Stimulated activated CD4-positive, alpha-beta T cell treated with anti-CD3 and anti-CD28 coated beads, Interleukin-12 subunit alpha, Interleukin-12 subunit beta, amount 100 ng/mL, for 48 hours (primary cell): ENCODE measurements at regions not wholly inside any gene's neighbourhood (a gene's known extent, or its start where the extent isn't known, plus 50 kb on each side); places are given as distances from the start of the nearest gene placed in this dataset.
"Not testable (repeated sequence)": the region's sequence is repeated elsewhere in the genome, so short reads cannot be mapped to it uniquely, and the experiment has no call there.

Experiments used
- DNase-seq, 3 donors: peaks; one replicate each; pipeline ENCODE4 v3.0.0-alpha.2; 2020; ENCODE audit warnings: low read depth in 2 of 3, low spot score in 1 of 3

DNA sequence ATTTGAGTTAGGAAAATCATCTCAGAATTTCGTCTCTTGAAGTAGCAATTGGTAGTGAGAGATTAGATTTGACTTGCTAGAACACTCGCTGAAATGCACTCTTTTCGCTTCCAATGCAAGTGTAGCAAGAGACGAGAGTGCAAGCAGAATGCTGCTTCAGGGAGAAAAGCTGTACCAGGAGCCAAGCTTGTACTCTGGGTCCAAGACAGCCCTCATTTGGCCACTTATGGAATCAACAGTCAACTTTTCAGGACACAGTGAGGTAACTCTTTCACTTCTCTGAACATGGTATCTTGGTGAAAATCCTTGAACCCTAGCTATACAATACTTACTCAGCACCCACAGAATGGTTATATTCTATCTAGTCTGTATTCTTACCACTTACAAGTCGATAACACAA lies 107.6 kb upstream of the TERB2 start:
- DNase-seq, result not testable (repeated sequence)

DNA sequence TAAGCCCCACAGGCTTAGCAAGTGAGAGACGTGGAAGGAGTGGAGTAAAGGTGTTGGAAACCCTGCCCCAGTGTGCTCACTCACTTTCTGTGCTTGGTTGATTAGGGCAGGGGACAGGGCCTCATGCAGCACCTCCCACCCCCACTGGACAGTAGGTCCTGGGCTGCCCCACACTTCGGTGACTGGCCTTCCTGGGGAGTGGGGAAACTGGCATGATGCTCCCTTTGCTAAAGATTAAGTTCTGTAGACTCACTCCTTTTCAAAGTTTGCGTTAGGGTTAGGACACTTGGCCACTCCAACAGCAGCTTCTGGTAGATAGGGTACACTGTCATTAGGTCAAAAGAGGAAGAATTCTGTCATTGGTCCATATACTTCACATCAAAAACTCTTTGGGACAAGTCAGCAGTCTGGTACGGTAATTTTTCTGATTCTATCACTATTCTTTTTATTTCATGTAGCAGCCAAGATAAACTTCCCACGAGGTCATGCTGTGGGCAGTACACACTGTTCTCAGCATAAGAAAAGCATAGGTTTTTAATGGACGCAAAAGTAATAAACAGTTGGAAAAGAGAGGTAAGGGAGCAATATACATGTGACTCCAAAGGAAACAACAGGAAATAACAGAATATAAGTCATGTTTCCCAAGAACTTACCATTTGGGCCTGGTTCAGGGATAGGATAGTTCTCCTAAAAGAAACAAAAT lies 106.6 kb upstream of the TERB2 start:
- not testable (repeated sequence) for DNase-seq

GRCh38 chr15:44853304-44853950 lies 103.1 kb upstream of the TERB2 start:
- peak; percentile 48 to 73 (median 61) for DNase-seq

DNA sequence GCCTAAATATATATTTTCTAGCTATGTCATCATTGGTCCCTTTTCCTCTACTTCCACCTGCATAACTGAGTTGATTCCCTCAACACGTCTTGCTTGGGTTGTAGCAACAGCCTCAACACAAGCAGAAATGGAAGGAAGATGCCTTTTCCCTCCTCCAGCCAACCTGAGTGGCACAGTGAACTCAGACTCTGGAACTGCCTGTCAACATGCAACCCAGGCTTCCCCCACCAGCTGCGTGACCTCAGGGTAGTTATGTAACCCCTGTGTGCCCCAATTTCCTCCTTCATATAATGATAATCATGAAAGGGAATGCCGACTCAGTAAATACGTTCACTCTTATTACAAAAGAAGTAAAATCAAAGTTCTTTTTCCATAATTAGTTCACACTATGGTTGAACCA lies 101.8 kb upstream of the TERB2 start:
- DNase-seq, result not testable (repeated sequence)

DNA sequence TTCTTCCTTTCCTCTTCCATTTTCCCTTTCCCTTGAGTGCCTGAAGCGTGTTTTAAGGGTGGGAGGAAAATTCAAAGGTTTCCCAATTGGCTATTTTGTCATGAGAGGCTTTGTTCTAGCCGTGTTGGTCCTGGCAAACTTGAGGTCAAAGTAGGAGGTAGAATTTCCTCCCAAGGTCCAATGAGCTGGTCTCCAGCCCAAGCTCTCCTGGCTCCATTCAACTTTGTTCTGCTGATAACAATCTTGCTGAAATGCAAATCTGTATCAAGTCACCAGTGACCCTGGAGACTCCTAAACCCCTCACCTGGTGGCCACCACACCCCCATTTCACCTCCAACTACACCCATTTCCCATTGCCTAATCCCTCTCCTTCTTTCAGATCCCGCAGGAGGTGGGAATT lies 100.2 kb upstream of the TERB2 start:
- not testable (repeated sequence) for DNase-seq

GRCh38 chr15:44857164-44857710 lies 99.2 kb upstream of the TERB2 start:
- not testable (repeated sequence) for DNase-seq

- DNase-seq, result not testable (repeated sequence)
Observed at GRCh38 chr15:44859088-44859487, 97.4 kb upstream of the TERB2 start.

- DNase-seq, result not testable (repeated sequence)
Observed at GRCh38 chr15:44860168-44860567, 96.3 kb upstream of the TERB2 start.

- no peak for DNase-seq
Observed at GRCh38 chr15:44861439-44861910, 95.0 kb upstream of the TERB2 start.

DNA sequence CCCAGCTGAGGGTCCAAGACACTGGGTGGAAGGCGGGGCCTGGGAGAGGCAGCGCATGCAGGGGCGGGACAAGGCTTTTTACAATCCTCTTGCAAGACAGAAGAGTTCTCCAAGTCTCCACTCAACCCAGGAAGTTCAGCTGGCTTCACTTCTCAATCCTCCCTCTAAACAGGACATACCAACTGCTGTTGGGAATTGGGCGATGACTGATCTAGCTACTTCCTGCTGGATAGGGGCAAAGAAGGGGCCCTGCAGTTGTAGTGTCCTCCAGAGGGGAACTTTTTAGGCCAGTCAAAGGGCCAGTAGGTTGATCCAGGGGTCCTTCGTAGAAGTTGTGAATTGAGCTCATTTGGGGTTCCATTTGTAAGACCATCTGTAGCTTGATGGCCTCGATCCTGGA lies 94.6 kb upstream of the TERB2 start:
- DNase-seq, result no peak

DNA sequence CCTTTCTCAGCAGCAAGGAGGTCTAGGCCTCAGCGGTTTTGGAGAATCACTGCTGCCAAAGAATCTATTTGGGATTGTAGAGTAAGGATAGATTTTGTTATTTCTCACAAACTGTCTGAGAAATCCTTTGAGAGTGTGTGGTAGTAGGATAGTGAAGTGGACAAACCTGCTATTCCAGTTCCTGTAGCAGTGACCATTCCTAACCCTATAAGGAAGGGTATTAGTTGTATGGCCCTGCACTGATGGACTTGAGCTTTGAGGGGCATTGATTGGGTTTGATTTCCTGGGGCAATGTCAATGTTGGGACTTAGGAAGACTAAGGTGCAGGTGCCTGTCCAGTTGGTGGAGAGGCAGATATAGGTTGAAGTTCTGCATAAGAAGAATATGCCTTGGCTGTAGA lies 93.6 kb upstream of the TERB2 start:
- not testable (repeated sequence) for DNase-seq

DNA sequence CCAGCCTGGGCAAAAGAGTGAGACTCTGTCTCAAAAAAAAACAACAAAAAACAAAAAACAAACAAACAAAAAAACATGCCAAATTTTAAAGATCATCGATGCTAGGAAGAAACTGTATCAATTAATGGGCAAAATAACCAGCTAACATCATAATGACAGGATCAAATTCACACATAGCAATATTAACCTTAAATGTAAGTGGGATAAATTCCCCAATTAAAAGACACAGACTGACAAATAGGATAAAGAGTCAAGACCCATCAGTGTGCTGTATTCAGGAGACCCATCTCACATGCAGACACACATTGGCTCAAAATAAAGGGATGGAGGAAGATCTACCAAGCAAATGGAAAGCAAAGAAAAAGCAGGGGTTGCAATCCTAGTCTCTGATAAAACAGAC lies 88.4 kb upstream of the TERB2 start:
- not testable (repeated sequence) for DNase-seq

DNA sequence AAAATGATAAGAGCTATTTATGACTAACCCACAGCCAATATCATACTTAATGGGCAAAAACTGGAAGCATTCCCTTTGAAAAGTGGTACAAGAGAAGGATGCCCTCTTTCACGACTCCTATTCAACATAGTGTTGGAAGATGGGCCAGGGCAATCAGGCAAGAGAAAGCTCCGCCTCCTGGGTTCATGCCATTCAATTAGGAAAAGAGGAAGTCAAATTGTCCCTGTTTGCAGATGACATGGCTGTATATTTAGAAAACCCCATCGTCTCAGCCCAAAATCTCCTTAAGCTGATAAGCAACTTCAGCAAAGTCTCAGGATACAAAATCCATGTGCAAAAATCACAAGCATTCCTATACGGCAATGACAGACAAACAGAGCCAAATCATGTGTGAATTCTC lies 86.4 kb upstream of the TERB2 start:
- not testable (repeated sequence) for DNase-seq

DNA sequence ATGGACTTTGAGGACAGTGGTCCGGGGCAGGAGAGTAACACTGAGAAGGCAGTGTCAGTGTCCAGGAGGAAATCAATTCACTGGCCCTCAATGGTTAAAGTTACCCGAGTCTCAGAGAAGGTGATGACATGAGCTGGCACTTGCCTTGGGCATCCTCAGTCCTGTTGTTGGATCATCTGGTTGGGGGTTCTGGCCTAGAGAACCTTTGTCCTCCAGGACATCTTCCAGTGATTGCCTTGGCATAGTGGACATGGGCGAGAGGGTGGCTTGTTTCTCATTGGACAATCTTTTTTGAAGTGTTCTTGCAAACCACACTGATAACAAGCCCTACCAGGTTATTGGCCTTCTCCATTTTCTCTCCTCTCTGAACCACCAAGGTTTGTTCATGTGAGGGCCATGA lies 83.4 kb upstream of the TERB2 start:
- DNase-seq, result no peak

DNA sequence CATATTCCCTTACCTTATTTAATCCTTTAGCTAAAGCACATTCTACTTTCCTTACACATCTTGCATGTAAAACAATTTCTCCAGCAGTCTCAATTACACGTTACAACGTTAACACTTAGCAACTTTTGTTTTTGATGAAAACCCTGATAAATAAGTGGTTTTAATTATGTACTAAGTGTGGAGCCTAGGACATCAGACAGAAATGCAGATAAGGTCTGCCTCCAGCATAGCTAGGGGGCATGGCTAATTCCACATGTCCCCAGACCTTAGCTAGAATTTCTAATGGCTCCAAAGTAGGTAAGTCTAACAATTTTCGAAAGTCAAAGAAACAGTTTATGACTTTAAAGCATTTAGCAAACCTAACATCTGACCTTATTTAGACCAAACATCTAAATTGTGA lies 77.4 kb upstream of the TERB2 start:
- DNase-seq, result no peak

GRCh38 chr15:44882499-44882968 lies 74.0 kb upstream of the TERB2 start:
- peak; percentile 49 to 56 (median 54) for DNase-seq

DNA sequence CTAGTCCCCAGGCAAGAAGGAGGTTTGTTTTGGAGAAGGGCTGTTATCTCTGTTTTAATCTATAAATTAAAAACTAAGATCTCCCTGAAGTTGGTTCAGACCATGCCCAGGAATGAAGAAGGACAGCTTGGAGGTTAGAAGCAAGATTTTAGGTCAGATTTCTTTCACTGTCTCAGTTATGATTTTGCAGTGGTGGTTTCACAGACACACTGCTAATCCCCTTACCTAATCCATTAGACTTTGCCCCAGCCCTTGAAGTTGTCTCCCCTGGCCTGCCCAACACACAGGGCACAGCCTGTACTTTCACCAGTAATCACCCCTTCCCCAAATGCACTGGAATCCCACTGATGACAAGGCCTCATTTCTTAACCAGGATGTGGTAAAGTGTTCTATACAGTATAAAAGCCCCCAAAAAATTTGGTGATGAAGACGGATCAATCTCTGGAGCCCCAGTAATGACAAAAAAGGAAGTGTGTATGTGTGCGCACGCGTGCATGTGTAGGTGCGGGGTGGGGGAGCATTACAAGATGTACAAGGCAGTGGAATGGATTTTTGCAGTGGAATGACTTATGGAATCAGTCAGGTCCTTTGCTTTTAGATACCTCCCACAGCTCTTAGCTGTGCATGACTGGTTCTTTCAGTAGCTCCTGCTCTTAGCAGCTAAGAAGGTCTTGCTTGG lies 73.1 kb upstream of the TERB2 start:
- peak in 1 of 3 donors; percentile 1 for DNase-seq

GRCh38 chr15:44898890-44899651 lies 57.4 kb upstream of the TERB2 start:
- not testable (repeated sequence) for DNase-seq

DNA sequence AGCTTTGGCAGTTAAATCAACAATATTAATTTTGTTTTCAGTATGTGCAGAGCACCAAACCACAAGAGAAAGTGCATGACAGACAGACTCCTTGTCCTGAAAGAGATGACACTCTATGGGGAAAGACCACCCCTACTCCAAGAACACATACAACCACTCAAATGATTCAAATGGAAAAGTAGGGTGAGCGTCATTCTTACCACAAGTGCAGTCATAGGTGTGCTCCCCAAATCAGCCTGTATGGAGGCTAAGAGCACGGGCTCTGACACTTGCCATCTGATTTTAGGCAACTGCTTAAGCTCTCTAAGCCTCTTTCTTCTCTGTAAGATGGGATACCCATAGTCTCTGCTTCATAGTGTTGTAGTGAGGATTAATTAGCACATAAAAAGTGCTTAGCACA lies 56.7 kb upstream of the TERB2 start:
- DNase-seq, result peak in 1 of 3 donors; percentile 14

- DNase-seq, result not testable (repeated sequence)
Observed at GRCh38 chr15:44900796-44901195, 55.7 kb upstream of the TERB2 start.

DNA sequence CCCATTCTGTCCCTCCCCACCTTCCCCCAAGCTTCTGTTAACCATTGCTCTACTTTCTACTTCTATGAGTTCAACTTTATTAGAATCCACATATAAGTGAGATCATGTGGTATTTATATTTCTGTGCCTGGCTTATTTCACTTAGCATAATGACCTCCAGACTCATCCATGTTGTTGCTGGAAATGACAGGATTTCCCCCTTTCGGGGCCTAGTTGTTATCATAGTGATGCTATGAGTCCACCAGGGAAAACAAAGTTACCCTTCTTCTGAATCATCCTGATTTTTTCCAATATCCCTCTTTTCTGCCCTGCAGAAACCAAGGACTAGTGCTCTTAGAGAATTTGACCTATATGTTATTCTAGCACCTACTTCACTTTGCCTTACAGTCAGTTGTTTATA lies 53.2 kb upstream of the TERB2 start:
- DNase-seq, result not testable (repeated sequence)
